ENCODE measurements at regions not wholly inside any gene's neighbourhood (a gene's known extent, or its start where the extent isn't known, plus 50 kb on each side); places are given as distances from the start of the nearest gene placed in this dataset.
"Not testable (repeated sequence)": the region's sequence is repeated elsewhere in the genome, so short reads cannot be mapped to it uniquely, and the experiment has no call there.

DNA sequence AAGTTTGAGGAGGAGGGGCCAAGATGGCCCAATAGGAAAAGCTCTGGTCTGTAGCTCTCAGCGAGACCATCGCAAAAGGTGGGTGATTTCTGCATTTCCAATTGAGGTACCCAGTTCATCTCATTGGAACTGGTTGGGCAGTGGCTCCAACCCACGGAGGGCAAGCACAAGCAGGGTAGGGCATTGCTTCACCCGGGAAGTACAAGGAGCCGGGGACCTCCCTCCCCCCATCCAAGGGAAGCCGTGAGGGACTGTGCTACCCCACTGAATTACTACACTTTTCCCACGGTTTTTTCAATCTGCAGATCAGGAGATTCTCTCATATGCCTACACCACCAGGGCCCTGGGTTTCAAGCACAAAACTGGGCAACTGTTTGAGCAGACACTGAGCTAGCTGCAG, 58.0 kb upstream of the EFCAB3 start:
- DNase-seq, result no peak

DNA sequence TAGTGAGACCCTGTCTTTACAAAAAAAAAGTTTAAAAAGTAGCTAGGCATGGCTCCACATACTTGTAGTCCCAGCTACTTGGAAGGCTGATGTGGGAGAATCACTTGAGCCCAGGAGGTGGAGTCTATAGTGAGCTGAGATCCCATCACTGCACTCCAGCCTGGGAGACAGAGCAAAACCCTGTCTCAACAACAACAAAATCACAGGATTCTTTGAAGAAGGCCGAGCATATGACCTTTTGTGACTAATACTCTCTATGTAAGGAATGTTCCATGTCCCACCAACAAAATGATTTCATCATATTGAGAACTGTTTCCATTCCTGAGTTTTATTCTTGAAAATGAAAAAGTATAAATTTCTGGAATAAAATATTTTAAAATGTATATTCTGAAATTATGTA, 58.9 kb upstream of the EFCAB3 start:
- no peak for DNase-seq

- no peak for DNase-seq
Measured at GRCh38 chr17:62319846-62320245, 60.5 kb upstream of the EFCAB3 start.

DNA sequence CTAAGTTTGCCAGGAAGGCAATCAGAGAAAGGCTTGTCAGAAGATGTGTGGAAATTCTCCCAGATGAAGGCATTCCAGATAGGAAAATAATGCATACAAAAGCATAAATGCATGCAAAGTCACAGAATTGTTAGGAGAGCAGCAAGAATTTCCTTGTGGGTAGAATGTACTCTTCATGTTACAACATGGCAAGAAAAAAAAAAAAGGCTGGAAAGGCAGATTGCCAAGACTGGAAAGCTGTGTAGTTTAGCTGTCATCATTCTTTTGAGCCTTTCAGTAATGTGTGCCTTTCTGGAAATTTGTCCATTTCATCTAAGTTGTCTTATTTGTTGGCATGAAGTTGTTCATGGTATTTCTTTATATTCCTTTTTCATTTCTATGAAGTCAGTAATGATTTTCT, 71.0 kb upstream of the EFCAB3 start:
- no peak for DNase-seq

GRCh38 chr17:62307196-62307595, 73.2 kb upstream of the EFCAB3 start:
- no peak for DNase-seq

DNA sequence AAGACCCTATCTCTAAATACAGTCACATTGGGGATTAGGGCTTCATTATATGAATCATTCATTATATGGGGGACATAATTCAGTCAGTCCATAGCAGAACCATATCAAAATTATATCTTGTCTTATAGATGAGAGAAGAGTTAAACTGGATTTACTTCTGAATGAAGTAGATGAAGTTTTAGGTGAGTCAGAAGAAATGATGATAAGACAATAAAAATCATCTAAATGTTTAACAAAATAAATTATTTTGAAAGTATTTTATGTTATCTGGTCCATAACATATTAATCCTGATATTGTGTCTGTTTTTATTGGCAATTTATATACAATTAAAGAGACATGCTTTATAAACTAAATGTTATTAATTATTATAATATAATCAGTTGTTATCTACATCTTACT, 76.9 kb upstream of the EFCAB3 start:
- no peak for DNase-seq

GRCh38 chr17:62300697-62301096, 79.7 kb upstream of the EFCAB3 start:
- no peak for DNase-seq

DNA sequence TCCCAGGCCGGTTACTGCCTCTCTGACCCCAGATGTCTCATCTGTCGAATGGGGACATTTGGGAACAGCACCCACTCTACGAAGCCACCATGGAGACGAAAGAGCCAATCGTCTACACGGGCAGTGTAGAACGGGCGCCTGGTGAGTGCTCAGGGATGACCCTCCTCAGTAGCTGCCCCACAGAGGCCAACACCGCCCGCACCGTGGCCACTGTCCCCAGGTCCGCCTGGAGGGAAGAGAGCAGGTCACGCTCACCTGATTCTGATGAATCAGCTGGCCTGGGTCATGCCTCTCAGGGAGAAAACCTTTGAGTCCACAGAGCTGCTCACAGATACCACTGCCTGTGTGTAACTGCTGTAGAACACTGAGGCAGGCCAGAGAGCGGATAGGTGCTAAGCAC, 105.1 kb upstream of the EFCAB3 start:
- DNase-seq, result not testable (repeated sequence)

DNA sequence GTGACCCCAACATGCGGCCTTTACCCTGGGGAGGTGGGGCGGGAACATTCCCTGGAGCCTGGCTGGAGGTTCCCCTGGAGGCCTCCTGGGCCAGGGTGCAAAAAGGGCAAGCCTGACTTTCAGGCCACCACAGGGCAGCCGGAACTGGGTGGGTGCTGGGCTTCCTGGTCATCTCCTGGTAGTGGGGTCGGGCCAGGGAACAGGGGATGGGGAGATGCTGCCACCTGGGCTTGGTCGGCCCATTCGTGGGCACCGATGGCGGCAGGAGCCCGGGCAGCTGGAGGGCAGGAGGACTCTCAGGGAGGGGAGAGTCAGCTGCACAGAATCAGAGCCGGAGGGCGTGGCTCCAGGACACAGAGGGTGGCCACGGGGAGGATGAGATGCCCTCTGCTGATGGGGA, 112.0 kb upstream of the EFCAB3 start:
- DNase-seq, result not testable (repeated sequence)

DNA sequence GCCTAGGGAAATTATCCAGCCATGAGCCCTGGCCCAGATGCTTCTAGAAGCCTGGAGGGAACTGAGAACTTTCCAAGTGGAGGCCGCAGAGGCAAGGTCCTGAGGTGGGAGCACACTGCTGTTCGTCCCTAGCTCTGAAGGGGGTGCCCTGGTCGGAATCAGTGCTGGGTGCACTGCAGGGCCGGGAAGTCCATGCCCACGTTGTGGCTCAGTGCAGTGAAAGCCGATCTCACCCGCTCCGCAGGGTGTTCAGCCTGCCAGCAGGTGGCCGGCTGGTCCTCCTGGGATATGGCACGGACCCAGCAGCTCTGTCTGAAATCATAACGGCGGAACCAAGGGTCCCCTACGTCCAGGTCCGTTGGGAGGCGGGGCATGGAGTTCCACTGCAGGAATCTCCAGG, 115.4 kb upstream of the EFCAB3 start:
- DNase-seq, result not testable (repeated sequence)

GRCh38 chr17:62255791-62256190, 124.6 kb upstream of the EFCAB3 start:
- not testable (repeated sequence) for DNase-seq

DNA sequence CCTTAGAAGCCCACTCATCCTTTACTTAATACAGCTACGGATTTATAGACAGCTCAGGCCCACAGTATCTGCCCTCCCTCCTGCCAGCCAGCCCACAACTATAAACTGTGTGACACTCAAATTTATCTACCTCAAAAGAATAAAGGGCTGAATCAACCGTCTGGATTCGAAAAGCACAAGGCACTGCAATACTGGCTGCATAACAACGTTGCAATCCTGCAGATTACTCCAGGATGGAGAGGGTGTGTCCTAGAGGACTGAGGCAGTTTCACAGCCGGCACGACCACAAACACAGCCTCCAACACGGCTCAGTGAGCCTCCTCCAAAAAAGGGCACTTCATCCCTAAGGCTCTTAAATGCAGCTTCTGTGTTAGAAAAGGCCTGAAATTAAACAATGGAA, 138.3 kb upstream of the EFCAB3 start:
- DNase-seq, result not testable (repeated sequence)

GRCh38 chr17:62239569-62239968, 140.8 kb upstream of the EFCAB3 start:
- not testable (repeated sequence) for DNase-seq

DNA sequence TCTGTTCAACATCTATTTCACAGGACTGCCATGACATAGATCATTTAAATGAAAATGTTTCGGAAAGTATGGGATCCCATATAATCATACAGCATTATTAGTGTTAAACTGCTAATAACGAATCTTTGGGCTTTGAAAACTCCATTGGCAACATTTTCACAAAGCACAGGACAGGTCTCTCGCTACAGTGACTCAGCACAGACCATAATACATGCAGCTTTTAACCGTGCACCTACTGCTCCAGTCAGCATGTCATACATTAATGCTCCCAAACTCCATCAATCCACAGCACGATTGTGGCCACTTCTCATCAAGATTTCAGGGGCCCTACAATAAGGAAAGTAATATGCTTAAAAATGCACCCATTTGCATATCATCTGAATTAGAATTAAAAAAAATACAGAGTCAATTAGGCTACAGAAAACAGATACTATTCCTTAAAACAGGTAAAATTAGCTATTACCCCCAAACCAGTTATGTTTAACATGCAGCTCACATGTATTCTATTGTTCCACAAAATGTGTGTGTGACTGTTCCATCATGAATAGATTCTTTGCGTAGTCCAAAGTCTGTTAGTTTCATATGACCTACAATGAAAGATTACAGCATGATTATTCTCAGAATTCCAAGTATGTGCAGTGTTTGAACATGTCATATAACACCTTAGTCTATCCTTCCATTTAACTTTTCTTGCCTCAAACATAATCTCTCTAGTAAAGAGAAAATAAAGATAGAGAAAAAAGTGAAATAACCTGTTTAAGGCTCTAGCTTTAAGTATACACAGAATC, 141.6 kb upstream of the EFCAB3 start:
- not testable (repeated sequence) for DNase-seq

DNA sequence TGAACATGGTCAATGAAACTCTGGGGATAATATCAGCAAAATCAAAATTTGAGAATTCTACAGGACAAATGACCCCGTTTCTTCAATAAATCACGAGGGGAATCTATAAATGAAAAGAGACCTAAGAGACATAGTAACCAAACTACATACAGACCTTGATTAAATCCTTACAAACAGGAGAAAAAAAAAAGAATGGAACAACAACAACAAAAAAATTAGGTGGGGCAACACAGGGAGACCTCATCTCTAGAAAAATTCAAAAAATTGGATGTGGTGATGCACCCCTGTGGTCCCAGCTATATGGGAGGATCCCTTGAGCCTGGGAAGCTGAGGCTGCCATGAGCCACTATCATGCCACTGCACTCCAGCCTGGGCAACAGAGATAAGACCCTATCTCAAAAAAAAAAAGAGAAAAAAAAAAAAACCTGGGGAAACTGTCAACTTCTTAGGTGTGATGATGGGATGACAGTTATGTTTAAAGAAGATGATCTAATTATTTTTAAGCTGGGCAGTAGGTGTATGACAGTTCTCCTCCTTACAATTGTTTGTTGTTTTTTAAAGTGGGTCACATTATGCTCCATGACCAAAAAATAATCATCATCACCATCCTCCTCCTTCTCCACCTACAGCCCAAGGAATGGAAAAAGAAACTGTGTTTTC, 146.4 kb upstream of the EFCAB3 start:
- not testable (repeated sequence) for DNase-seq

- DNase-seq, result not testable (repeated sequence)
Measured at GRCh38 chr17:62231293-62231692, 149.1 kb upstream of the EFCAB3 start.

DNA sequence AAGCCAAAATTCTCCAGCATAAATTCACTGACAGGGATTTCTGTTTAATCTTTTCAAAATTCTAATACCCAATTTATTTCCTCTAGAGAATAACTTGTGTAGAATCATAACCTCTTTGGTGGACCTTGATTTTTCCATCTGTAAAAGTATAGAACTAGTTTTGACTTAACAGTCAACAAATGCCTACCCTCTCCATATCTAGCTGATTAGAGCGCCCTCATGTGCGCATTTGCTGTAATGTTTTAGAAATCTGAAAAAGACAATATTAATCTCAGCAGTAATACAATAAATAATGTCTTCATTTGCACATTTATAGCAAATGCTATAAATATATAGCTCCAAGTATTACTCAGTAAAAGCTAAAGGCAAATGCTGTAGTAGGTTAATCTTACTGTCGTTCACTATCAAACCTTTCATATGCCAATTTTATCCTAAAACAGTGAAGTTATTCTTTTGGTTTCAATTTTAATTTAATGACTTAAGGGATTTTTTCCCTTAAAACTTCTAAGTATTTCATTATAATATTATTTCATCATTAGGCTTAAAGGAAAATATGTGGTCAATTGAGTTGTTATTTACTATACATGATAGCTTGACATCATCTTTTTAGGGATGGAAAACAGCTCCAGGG, 153.6 kb upstream of the EFCAB3 start:
- DNase-seq, result peak; percentile 25

- not testable (repeated sequence) for DNase-seq
Measured at GRCh38 chr17:62223585-62223984, 156.8 kb upstream of the EFCAB3 start.

GRCh38 chr17:62219221-62219899, 154.3 kb upstream of the MED13 start:
- DNase-seq, result no peak

- DNase-seq, result no peak
Measured at GRCh38 chr17:62216847-62217246, 151.8 kb upstream of the MED13 start.

DNA sequence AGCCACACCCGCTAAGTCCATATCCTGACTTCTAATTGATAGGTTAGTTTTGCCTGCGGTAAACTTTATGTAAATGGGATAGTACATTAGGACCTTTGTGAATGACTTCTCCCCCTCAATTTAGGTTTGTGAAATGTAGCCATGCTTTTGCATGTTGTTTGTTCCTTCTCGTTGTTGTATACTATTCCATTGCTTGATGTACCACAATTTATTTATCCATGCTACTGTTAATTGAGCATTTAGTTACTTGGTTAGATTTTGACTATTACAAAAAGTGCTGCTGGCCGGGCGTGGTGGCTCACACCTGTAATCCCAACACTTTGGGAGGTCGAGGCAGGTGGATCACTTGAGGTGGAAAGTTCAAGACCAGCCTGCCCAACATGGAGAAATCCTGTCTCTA, 150.8 kb upstream of the MED13 start:
- DNase-seq, result not testable (repeated sequence)

DNA sequence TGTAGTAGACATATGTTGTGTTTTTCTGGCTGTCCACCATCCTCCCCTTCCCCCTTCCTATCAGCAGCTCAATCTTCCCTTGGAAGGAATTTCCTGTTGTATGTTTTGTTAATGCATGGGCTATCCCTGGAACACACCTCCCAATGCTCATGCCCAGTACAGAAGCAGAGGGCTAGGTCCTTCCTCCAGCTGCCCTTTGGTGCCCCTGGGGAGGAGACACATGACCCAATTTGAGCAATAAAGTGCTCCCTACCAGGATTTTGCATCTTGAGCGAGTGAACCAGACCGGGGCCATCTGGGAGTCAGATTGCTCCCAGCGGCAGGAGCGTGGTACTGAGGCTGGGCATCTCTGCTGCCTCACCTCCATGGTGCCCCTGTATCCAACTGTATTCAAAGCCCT, 141.5 kb upstream of the MED13 start:
- DNase-seq, result no peak

- not testable (repeated sequence) for DNase-seq
Measured at GRCh38 chr17:62197156-62197555, 132.1 kb upstream of the MED13 start.
